ENCODE measurements at regions not wholly inside any gene's neighbourhood (a gene's known extent, or its start where the extent isn't known, plus 50 kb on each side); places are given as distances from the start of the nearest gene placed in this dataset.

GRCh38 chr21:15332572-15332971 is 267.8 kb upstream of the NRIP1 start:
- no peak for TF ChIP-seq CTCF (IDR thresholded peaks at IDR 0.05; ENCODE audit: low read depth, low read length)
- H3K4me3 ChIP-seq (replicated peaks in 1 of 2; ENCODE audit: low read depth in 2 of 2, low read length in 2 of 2): no peak overlapping the region
- DNase-seq (ENCODE audit: low read depth in 2 of 2): peak in 1 of 2 donors; percentile 29

- peak; percentile 7 to 23 for DNase-seq (ENCODE audit: low read depth in 2 of 2)
- no peak overlapping the region for H3K4me3 ChIP-seq (replicated peaks in 1 of 2; ENCODE audit: low read depth in 2 of 2, low read length in 2 of 2)
- TF ChIP-seq CTCF (IDR thresholded peaks at IDR 0.05; ENCODE audit: low read depth, low read length): no peak
Observed at GRCh38 chr21:15333136-15333710, 268.4 kb upstream of the NRIP1 start.

GRCh38 chr21:15333951-15334350 is 269.2 kb upstream of the NRIP1 start:
- no peak for TF ChIP-seq CTCF (IDR thresholded peaks at IDR 0.05; ENCODE audit: low read depth, low read length)
- no peak for DNase-seq (ENCODE audit: low read depth in 2 of 2)
- no peak overlapping the region for H3K4me3 ChIP-seq (replicated peaks in 1 of 2; ENCODE audit: low read depth in 2 of 2, low read length in 2 of 2)

GRCh38 chr21:15343066-15343465 is 278.3 kb upstream of the NRIP1 start:
- no peak for TF ChIP-seq CTCF (IDR thresholded peaks at IDR 0.05; ENCODE audit: low read depth, low read length)
- H3K4me3 ChIP-seq (replicated peaks in 1 of 2; ENCODE audit: low read depth in 2 of 2, low read length in 2 of 2): no peak overlapping the region
- peak; percentile 37 to 39 for DNase-seq (ENCODE audit: low read depth in 2 of 2)

- no peak for TF ChIP-seq CTCF (IDR thresholded peaks at IDR 0.05; ENCODE audit: low read depth, low read length)
- no peak overlapping the region for H3K4me3 ChIP-seq (replicated peaks in 1 of 2; ENCODE audit: low read depth in 2 of 2, low read length in 2 of 2)
Observed at GRCh38 chr21:15352009-15352408, 287.2 kb upstream of the NRIP1 start.

GRCh38 chr21:15353546-15353945 is 288.7 kb upstream of the NRIP1 start:
- TF ChIP-seq CTCF (IDR thresholded peaks at IDR 0.05; ENCODE audit: low read depth, low read length): no peak
- H3K4me3 ChIP-seq (replicated peaks in 1 of 2; ENCODE audit: low read depth in 2 of 2, low read length in 2 of 2): no peak overlapping the region
- peak in 1 of 2 donors; percentile 19 for DNase-seq (ENCODE audit: low read depth in 2 of 2)

More at GRCh38 chr21:15352009-15352408, 287.2 kb upstream of the NRIP1 start:
- DNase-seq (ENCODE audit: low read depth in 2 of 2): no peak

GRCh38 chr21:15354516-15354915 is 289.7 kb upstream of the NRIP1 start:
- no peak overlapping the region for H3K4me3 ChIP-seq (replicated peaks in 1 of 2; ENCODE audit: low read depth in 2 of 2, low read length in 2 of 2)
- no peak for DNase-seq (ENCODE audit: low read depth in 2 of 2)
- TF ChIP-seq CTCF (IDR thresholded peaks at IDR 0.05; ENCODE audit: low read depth, low read length): no peak

Data from cardiac fibroblast (primary cell).